Right renal pelvis (tissue), 4 donors: ENCODE measurements at regions not wholly inside any gene's neighbourhood (a gene's known extent, or its start where the extent isn't known, plus 50 kb on each side); places are given as distances from the start of the nearest gene placed in this dataset.

Experiments used
- DNase-seq, 4 donors: peaks; one replicate each; pipeline ENCODE4 v3.0.0-alpha.2; 2013; ENCODE audit warnings: low read depth in 4 of 4, low spot score in 3 of 4, missing footprints in 1 of 4

DNA sequence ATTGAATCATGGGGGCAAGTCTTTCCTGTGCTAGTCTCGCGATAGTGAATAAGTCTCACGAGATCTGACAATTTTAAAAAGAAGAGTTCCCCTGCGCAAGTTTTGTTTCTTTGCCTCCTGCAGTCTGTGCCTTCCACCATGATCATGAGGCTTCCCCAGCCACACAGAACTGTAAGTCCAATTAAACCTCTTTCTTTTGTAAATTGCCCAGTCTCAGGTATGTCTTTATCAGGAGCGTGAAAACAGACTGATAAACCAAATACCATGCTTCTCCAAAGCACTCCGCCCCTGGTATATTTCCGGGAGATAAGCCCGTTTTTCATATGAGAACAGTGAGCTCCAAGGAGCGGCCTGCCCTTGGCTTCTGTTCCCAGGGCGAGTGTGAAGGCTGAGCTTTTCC is 118.9 kb downstream of the EVX1 start:
- no peak for DNase-seq

DNA sequence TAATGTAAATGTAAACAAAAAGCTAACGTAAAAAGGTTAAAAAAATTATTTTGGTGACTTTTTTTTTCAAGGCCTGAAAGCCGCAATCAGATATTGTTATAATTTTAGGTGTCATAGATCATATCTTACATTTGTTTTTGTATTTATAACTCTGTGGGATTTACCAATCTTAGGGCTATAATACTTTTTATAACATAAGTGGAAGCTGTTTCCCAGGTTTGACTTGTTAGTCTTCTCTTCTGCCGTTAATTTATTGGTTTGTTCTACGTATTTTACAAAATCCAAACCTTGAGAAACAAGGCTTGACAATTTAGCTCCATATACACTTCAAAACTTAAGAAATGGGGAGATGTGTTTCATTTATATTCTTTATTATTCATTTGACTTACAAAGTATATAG is 119.4 kb downstream of the EVX1 start:
- no peak for DNase-seq

GRCh38 chr7:27364344-27364758 is 121.7 kb downstream of the EVX1 start:
- DNase-seq, result no peak

- no peak for DNase-seq
These were observed 124.8 kb downstream of the EVX1 start for GRCh38 chr7:27367179-27367932.

- DNase-seq, result no peak
These were observed 125.4 kb downstream of the EVX1 start for GRCh38 chr7:27367933-27368549.

DNA sequence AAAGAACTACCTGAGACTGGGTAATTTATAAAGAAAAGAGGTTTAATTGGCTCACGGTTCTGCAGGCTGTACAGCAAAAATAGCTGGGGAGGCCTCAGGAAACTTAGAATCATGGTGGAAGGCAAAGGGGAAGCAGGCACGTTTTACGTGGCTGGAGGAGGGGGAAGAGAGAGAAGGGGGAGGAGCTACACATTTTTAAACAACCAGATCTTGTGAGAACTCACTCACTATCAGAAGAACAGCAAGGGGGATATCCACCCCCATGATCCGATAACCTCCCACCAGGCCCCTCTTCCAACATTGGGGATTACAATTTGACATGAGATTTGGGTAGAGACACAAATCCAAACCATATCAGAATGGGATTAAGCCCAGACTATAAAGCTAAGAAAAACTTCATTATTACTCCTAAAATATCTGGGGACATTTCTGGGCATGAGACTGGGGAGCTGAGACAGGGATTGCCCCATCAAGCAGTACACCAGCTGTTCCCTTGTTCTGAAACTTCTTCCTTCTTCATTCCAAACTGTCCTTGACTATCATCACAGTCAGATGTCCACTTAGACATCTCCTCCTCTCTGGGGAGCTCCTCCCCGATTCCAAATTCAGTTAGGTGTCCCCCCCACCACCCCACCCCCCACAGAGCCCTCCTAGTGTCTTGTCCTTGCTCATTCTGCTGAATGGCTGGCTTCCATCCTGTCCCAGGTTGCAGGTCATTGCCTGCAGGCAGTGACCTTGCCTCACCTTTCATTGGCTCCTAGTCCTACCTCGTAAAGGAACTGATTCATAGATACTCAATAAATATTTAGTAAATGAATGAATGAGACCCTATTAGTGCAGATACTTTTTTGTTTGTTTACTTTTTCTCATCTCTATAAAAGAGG is 132.6 kb downstream of the EVX1 start:
- DNase-seq, result no peak

GRCh38 chr7:27375958-27376357 is 133.4 kb downstream of the EVX1 start:
- no peak for DNase-seq

GRCh38 chr7:27377988-27378387 is 135.4 kb downstream of the EVX1 start:
- DNase-seq, result no peak

GRCh38 chr7:27382307-27382706 is 139.7 kb downstream of the EVX1 start:
- no peak for DNase-seq

DNA sequence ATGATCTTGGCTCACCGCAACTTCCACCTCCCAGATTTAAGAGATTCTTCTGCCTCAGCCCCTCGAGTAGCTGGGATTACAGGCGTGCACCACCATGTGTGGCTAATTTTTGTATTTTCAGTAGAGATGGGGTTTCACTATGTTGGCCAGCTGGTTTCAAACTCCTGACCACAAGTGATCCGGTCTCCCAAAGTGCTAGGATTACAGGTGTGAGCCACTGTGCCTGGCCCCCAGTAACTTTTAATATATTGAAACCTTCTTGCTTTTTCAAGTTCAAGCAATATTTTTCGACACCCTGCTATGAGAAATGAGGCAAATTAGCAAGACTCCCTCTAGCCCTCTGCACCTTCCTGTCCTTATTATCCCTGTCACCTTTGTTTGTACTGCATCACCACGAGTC is 144.0 kb downstream of the EVX1 start:
- DNase-seq, result no peak

DNA sequence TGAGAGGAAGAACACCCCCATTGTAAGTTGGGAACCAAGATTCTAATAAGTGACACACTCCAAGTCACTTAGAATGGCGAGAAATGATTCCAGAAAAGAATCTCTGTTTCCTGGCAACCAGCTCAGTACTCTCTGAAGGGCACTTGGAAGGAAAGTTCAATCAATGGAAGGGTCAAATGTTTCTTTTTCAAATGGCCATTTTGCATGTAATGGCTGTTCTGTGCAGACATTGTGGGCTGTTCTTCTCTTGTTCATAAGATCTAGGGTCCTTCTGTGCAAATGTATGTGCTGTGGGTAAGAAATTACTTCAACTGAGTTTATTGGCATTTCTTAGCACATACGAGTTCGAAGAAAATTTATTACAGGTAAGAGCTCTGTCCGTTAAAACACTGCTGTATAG is 145.3 kb downstream of the EVX1 start:
- no peak for DNase-seq

GRCh38 chr7:27388561-27388960 is 146.0 kb downstream of the EVX1 start:
- no peak for DNase-seq

DNA sequence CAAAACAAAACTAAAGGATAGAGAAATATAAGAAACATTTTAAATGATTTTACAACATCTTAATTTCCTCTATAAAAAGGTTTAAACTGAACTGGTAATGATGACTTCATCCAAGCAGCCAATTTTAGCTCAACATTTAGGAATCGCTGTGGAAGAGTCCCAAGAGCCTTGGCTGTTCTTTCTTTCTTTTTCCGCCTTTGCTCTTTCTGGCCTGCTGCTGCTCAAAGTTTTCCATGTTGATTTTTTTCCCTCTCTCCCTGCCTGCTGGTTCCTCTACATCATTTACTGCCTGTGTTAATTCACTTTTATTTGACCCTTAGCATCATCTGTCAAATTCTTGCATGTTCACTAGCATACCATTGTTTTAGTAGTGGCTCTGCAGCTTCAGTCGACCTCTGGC is 146.9 kb downstream of the EVX1 start:
- DNase-seq, result no peak

DNA sequence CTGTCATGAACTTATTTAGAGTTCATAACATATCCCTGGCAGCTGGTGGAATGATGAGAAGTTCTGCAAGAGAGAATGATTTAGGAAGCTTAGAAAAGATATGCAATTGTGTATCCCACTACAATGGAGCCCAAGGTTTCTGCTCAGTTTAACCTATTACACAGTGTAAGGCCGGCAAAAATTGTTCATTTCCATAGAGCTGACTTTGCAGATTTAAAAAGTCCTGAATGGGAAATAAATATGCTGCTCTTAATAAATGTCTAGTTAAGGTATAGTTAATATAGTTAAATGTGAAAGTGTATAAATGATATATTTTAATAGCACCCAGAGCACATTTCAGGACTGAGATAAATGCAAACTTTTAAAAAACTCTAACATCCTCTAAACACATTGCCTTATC is 149.9 kb downstream of the EVX1 start:
- no peak for DNase-seq

- DNase-seq, result no peak
These were observed 152.3 kb downstream of the EVX1 start for GRCh38 chr7:27394871-27395270.

GRCh38 chr7:27395626-27396025 is 153.0 kb downstream of the EVX1 start:
- no peak for DNase-seq

DNA sequence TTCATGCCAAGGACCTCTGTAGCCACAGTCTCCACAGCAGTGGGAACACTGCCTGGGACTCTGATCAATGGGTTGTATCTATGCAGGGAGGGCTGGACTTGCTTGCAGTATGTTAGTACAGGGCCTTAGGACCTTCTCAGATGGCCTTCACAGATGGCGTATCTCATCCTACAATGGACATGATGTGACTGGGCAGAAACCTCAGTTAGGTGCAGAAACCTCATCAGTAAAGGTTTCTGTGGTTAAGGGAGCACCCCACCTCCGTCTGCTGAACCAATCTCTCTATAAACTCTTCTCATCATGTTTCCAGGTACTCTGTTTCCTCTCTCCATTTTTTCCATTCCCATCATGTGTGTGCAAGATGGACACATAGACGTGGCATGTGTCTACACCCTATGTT is 154.9 kb downstream of the EVX1 start:
- no peak for DNase-seq

- DNase-seq, result no peak
These were observed 156.2 kb downstream of the EVX1 start for GRCh38 chr7:27398851-27399250.

GRCh38 chr7:27399791-27400567 is 157.4 kb downstream of the EVX1 start:
- no peak for DNase-seq

DNA sequence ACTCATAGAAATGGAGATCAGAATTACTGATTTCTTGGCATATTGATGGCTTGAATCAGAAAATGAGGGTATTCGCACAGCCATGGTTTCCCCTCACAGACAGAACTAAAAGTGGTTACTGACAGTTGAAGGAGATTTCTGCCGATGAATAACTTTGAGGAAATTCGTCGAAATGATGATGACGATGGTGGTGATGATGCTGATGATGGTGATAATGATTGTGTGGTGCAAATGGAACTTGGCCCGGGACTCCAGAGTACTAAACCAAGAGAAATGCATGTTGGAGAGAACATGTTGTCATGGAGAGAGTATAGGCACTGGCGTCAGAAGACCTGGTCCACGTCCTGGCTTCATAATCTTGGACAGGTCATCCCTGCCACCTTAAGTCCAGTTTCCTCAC is 163.2 kb downstream of the EVX1 start:
- DNase-seq, result no peak

DNA sequence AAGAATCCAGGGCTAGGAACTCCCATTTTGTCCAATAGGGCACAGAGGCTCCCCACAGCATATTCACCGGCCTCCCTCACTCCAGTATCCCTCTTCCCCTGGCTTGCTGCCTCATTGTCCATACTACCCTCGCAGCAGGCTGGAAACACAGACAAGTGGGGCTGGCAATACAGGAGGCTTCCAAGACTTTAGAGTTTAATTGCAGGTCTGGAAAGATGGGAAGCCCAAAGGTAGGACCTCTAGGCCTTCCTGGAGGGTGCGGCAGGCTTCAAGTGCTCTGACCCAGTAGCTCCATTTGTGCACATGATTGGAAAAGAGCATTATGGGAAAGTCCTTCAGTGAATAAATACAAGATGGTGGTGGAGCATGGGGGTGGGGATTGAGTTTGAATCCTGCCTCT is 166.7 kb downstream of the EVX1 start:
- DNase-seq, result no peak
